ENCODE measurements at regions not wholly inside any gene's neighbourhood (a gene's known extent, or its start where the extent isn't known, plus 50 kb on each side); places are given as distances from the start of the nearest gene placed in this dataset.

GRCh38 chr21:43331962-43332828, 94.7 kb downstream of the SIK1 start:
- H2AFZ ChIP-seq, result no peak overlapping the region
- TF ChIP-seq EZH2phosphoT487 (IDR thresholded peaks at IDR 0.05; ENCODE audit: low read depth, severe bottlenecking, unreplicated experiment), result no peak
- TF ChIP-seq EZH2 (IDR thresholded peaks at IDR 0.05; ENCODE audit: borderline replicate concordance), result no peak
- TF ChIP-seq, protein P1, sequence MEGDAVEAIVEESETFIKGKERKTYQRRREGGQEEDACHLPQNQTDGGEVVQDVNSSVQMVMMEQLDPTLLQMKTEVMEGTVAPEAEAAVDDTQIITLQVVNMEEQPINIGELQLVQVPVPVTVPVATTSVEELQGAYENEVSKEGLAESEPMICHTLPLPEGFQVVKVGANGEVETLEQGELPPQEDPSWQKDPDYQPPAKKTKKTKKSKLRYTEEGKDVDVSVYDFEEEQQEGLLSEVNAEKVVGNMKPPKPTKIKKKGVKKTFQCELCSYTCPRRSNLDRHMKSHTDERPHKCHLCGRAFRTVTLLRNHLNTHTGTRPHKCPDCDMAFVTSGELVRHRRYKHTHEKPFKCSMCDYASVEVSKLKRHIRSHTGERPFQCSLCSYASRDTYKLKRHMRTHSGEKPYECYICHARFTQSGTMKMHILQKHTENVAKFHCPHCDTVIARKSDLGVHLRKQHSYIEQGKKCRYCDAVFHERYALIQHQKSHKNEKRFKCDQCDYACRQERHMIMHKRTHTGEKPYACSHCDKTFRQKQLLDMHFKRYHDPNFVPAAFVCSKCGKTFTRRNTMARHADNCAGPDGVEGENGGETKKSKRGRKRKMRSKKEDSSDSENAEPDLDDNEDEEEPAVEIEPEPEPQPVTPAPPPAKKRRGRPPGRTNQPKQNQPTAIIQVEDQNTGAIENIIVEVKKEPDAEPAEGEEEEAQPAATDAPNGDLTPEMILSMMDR (IDR thresholded peaks at IDR 0.05; ENCODE audit: poor library complexity), result no peak
- H3K9me2 ChIP-seq (replicated peaks; ENCODE audit: insufficient read depth), result no peaks in the 10 kb centered on the region

GRCh38 chr21:43331111-43331961, 95.6 kb downstream of the SIK1 start:
- Histone ChIP-seq H3K79me2 (no peaks in the 10 kb centered on the region), H3K27me3 (no peaks in the 10 kb centered on the region), H3K4me2 (no peak overlapping the region), H4K20me1 (ENCODE audit: insufficient read depth, poor library complexity, severe bottlenecking) (no peaks in the 10 kb centered on the region), H3K36me3 (replicated peaks; ENCODE audit: insufficient read depth, low read depth) (no peaks in the 10 kb centered on the region), H2AFZ (no peak overlapping the region), H3K9me2 (replicated peaks; ENCODE audit: insufficient read depth) (no peaks in the 10 kb centered on the region), H3K4me1 (ENCODE audit: insufficient read depth) (peaks cover 36% of the 10 kb centered on the region), H3K27ac (peak overlapping the region; percentile 96), H3K4me3 (no peak overlapping the region), H3K9me3 (ENCODE audit: low read depth) (no peaks in the 10 kb centered on the region)
- 89% methylated on average over 26 of the region's 26 CpGs for WGBS (ENCODE audit: low lambda C conversion rate, missing lambda C conversion rate)
- DNase-seq (ENCODE audit: low spot score), result no peak
- no peak for TF ChIP-seq EZH2phosphoT487 (IDR thresholded peaks at IDR 0.05; ENCODE audit: low read depth, severe bottlenecking, unreplicated experiment)
- TF ChIP-seq, protein P1 (IDR thresholded peaks at IDR 0.05; ENCODE audit: poor library complexity), result no peak
- no peak for TF ChIP-seq EZH2 (IDR thresholded peaks at IDR 0.05; ENCODE audit: borderline replicate concordance)

More at GRCh38 chr21:43331962-43332828, 94.7 kb downstream of the SIK1 start:
- H4K20me1 ChIP-seq (ENCODE audit: insufficient read depth, poor library complexity, severe bottlenecking), result no peaks in the 10 kb centered on the region
- H3K27ac ChIP-seq, result peak overlapping the region; percentile 96
- H3K4me3 ChIP-seq, result no peak overlapping the region
- no peaks in the 10 kb centered on the region for H3K9me3 ChIP-seq (ENCODE audit: low read depth)
- H3K27me3 ChIP-seq, result no peaks in the 10 kb centered on the region
- no peaks in the 10 kb centered on the region for H3K36me3 ChIP-seq (replicated peaks; ENCODE audit: insufficient read depth, low read depth)
- peak; percentile 83 for DNase-seq (ENCODE audit: low spot score)
- peak overlapping the region; percentile 70 for H3K4me2 ChIP-seq
- no peaks in the 10 kb centered on the region for H3K79me2 ChIP-seq
- H3K4me1 ChIP-seq (ENCODE audit: insufficient read depth), result peaks cover 33% of the 10 kb centered on the region
- 74% methylated on average over 22 of the region's 22 CpGs for WGBS (ENCODE audit: low lambda C conversion rate, missing lambda C conversion rate)

- TF ChIP-seq EZH2 (IDR thresholded peaks at IDR 0.05; ENCODE audit: borderline replicate concordance) (no peak), EZH2phosphoT487 (IDR thresholded peaks at IDR 0.05; ENCODE audit: low read depth, severe bottlenecking, unreplicated experiment) (no peak)
- TF ChIP-seq, protein P1 (IDR thresholded peaks at IDR 0.05; ENCODE audit: poor library complexity), result no peak
- peaks cover 39% of the 10 kb centered on the region for H3K4me1 ChIP-seq (ENCODE audit: insufficient read depth)
- WGBS (ENCODE audit: low lambda C conversion rate, missing lambda C conversion rate), result 90% methylated on average over 15 of the region's 15 CpGs
- H3K4me3 ChIP-seq, result no peak overlapping the region
- H3K9me2 ChIP-seq (replicated peaks; ENCODE audit: insufficient read depth), result no peaks in the 10 kb centered on the region
- no peaks in the 10 kb centered on the region for H3K9me3 ChIP-seq (ENCODE audit: low read depth)
- no peak overlapping the region for H2AFZ ChIP-seq
- no peaks in the 10 kb centered on the region for H3K27me3 ChIP-seq
- no peaks in the 10 kb centered on the region for H4K20me1 ChIP-seq (ENCODE audit: insufficient read depth, poor library complexity, severe bottlenecking)
- no peaks in the 10 kb centered on the region for H3K79me2 ChIP-seq
- no peak for DNase-seq (ENCODE audit: low spot score)
- no peak overlapping the region for H3K27ac ChIP-seq
- no peaks in the 10 kb centered on the region for H3K36me3 ChIP-seq (replicated peaks; ENCODE audit: insufficient read depth, low read depth)
- H3K4me2 ChIP-seq, result no peak overlapping the region
Measured at GRCh38 chr21:43330306-43330881, 96.5 kb downstream of the SIK1 start.
